Type B pancreatic cell (in vitro differentiated cells): ENCODE measurements at regions not wholly inside any gene's neighbourhood (a gene's known extent, or its start where the extent isn't known, plus 50 kb on each side); places are given as distances from the start of the nearest gene placed in this dataset.

Source experiments
- DNase-seq: peaks from one replicate; pipeline ENCODE4 v3.0.0; 2021; ENCODE audit warnings: mixed read lengths; ENCODE audit not compliant: unreplicated experiment; ENCODE audit errors: extremely low spot score
- H3K27ac Mint-ChIP-seq: 2 replicates; pipeline ENCODE4 v1.8.0; 2021; ENCODE audit warnings: mild to moderate bottlenecking, mixed read lengths
- H3K27me3 Mint-ChIP-seq: 2 replicates; pipeline ENCODE4 v1.8.0; 2021; ENCODE audit warnings: mixed read lengths
- H3K36me3 Mint-ChIP-seq: 2 replicates; pipeline ENCODE4 v1.8.0; 2021; ENCODE audit warnings: mixed read lengths
- H3K4me1 Mint-ChIP-seq: one replicate; pipeline ENCODE4 v1.8.0; 2021; ENCODE audit warnings: mixed read lengths; ENCODE audit not compliant: unreplicated experiment
- H3K4me3 Mint-ChIP-seq: 2 replicates; pipeline ENCODE4 v1.8.0; 2021; ENCODE audit warnings: mild to moderate bottlenecking, mixed read lengths
- H3K9me3 Mint-ChIP-seq: 2 replicates; pipeline ENCODE4 v1.8.0; 2021; ENCODE audit warnings: mixed read lengths
- CTCF ChIP-seq: fragments of 200-600 bp; sonication (generic); conservative IDR thresholded peaks from 2 replicates; pipeline ENCODE4 v1.5.0; 2021; ENCODE audit warnings: antibody characterized with exemption, mild to moderate bottlenecking

- H3K4me3 Mint-ChIP-seq: no peak overlapping the region
- H3K9me3 Mint-ChIP-seq: no peaks in the 10 kb centered on the region
- no peak for TF ChIP-seq CTCF
- H3K36me3 Mint-ChIP-seq: no peaks in the 10 kb centered on the region
- no peak overlapping the region for H3K27ac Mint-ChIP-seq
- H3K27me3 Mint-ChIP-seq: peaks cover 4% of the 10 kb centered on the region
- H3K4me1 Mint-ChIP-seq: peaks cover 28% of the 10 kb centered on the region
- DNase-seq: no peak
Observed at GRCh38 chr2:236905976-236906375, 179.7 kb upstream of the COPS8 start.

GRCh38 chr2:236908439-236909192, 177.1 kb upstream of the COPS8 start:
- Mint-ChIP-seq H3K27me3 (peaks cover 4% of the 10 kb centered on the region), H3K4me1 (peaks cover 38% of the 10 kb centered on the region), H3K36me3 (no peaks in the 10 kb centered on the region), H3K27ac (no peak overlapping the region), H3K9me3 (no peaks in the 10 kb centered on the region), H3K4me3 (no peak overlapping the region)
- DNase-seq: no peak
- no peak for TF ChIP-seq CTCF

DNA sequence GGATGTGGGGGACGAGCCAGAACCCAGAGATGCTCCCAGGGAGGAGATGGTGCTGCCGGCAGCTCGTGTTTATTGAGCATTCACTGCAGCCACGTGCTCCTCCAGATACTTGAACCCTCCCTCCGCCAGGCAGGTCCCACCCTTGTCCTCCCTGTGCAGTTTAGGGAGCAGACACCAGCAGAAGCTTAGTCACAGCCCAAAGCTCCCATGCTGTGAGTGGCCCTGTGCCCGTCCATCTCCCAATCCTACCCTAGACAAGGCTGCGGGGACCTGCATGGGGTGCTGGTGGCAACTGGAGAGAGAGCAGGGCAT, 176.5 kb upstream of the COPS8 start:
- peaks cover 4% of the 10 kb centered on the region for H3K27me3 Mint-ChIP-seq
- H3K9me3 Mint-ChIP-seq: no peaks in the 10 kb centered on the region
- no peak for DNase-seq
- H3K4me1 Mint-ChIP-seq: peaks cover 37% of the 10 kb centered on the region
- no peaks in the 10 kb centered on the region for H3K36me3 Mint-ChIP-seq
- H3K27ac Mint-ChIP-seq: no peak overlapping the region
- H3K4me3 Mint-ChIP-seq: no peak overlapping the region
- no peak for TF ChIP-seq CTCF

GRCh38 chr2:236909802-236910201, 175.9 kb upstream of the COPS8 start:
- H3K27ac Mint-ChIP-seq: no peak overlapping the region
- no peaks in the 10 kb centered on the region for H3K36me3 Mint-ChIP-seq
- no peak for DNase-seq
- no peak for TF ChIP-seq CTCF
- peaks cover under 1% of the 10 kb centered on the region for H3K27me3 Mint-ChIP-seq
- no peaks in the 10 kb centered on the region for H3K9me3 Mint-ChIP-seq
- peaks cover 30% of the 10 kb centered on the region for H3K4me1 Mint-ChIP-seq
- no peak overlapping the region for H3K4me3 Mint-ChIP-seq

DNA sequence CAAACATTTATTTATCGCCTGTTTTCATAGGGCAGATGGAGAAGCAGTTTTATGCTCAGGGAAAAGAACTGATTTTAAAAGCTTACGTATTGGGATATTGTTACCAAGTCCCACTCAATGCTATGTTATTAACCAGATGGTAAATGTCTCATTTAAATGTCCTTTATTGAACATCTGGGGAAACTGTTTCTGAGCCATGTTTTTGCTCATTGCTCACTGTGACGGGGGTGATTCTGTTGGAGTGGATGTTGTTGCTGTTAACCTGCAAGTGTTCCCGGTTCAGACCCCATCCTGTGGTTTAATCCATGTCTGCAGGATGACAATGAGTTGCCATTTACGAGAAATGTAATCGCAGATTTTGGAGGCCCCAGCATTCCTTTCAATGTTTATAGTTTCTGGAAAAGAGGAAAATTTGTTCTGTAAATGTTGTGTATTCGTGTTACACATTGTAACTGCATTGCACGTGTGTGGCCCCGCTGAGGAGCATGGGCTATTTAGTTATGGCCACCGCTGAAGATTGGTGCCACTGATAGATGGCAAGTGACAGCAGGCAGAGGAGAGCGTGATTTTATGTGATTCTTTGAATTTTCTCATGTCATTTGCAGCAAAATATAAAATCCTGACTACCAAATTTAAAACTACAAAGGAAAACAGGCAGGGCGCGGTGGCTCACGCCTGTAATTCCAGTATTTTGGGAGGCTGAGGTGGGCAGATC, 174.8 kb upstream of the COPS8 start:
- no peak for DNase-seq
- Mint-ChIP-seq H3K9me3 (no peaks in the 10 kb centered on the region), H3K4me1 (peaks cover 27% of the 10 kb centered on the region), H3K36me3 (no peaks in the 10 kb centered on the region), H3K27me3 (no peaks in the 10 kb centered on the region), H3K4me3 (no peak overlapping the region), H3K27ac (no peak overlapping the region)
- TF ChIP-seq CTCF: no peak
